Suprapubic skin (tissue), 4 donors: ENCODE measurements at regions not wholly inside any gene's neighbourhood (a gene's known extent, or its start where the extent isn't known, plus 50 kb on each side); places are given as distances from the start of the nearest gene placed in this dataset.
A peak's percentile ranks its signal among the peaks of the same experiment; 100 is the strongest.

Experiments used
- DNase-seq, 2 donors: peaks; one replicate each; pipeline ENCODE4 v3.0.0-alpha.2; 2019; ENCODE audit warnings: low spot score in 2 of 2
- H3K27ac ChIP-seq: fragments of 200-600 bp; sonication (generic); one replicate; pipeline ENCODE4 v1.5.1; 2019
- H3K27me3 ChIP-seq: fragments of 200-600 bp; sonication (generic); one replicate; pipeline ENCODE4 v1.5.1; 2019
- H3K36me3 ChIP-seq: fragments of 200-600 bp; sonication (generic); one replicate; pipeline ENCODE4 v1.5.1; 2019
- H3K4me1 ChIP-seq: fragments of 200-600 bp; sonication (generic); one replicate; pipeline ENCODE4 v1.5.1; 2019
- H3K4me3 ChIP-seq: fragments of 200-600 bp; sonication (generic); one replicate; pipeline ENCODE4 v1.5.1; 2019; ENCODE audit warnings: mild to moderate bottlenecking
- H3K9me3 ChIP-seq: fragments of 200-600 bp; sonication (generic); one replicate; pipeline ENCODE4 v1.5.1; 2019
- EP300 ChIP-seq: sonication (generic); formaldehyde crosslinking; IDR thresholded peaks from one replicate; pipeline ENCODE4 v1.6.1; 2017; ENCODE audit warnings: antibody characterized with exemption
- POLR2A ChIP-seq, 2 donors: fragments of 450-650 bp; IDR thresholded peaks; one replicate each; pipeline ENCODE4 v1.6.1; 2017; ENCODE audit warnings: antibody characterized with exemption in 2 of 2, mild to moderate bottlenecking in 2 of 2, moderate library complexity in 2 of 2
- POLR2AphosphoS5 ChIP-seq, 3 donors: sonication (generic); formaldehyde crosslinking; IDR thresholded peaks; one replicate each; pipeline ENCODE4 v1.6.1; 2017; ENCODE audit warnings: antibody characterized with exemption in 3 of 3
- WGBS: methylation state at CpG from one replicate; pipeline ENCODE4 v1.1.5; 2018; 5-methylcytosine and 5-hydroxymethylcytosine counted together
- TF ChIP-seq, protein P1 (sequence below), 2 donors: fragments of 200-600 bp in 1 of 2; fragments of 450-650 bp in 1 of 2; sonication (generic) in 1 of 2; IDR thresholded peaks; one replicate each; pipeline ENCODE4 v1.5.1; 2016 to 2019; ENCODE audit warnings: antibody characterized with exemption in 2 of 2, mild to moderate bottlenecking in 1 of 2, moderate library complexity in 1 of 2

DNA sequence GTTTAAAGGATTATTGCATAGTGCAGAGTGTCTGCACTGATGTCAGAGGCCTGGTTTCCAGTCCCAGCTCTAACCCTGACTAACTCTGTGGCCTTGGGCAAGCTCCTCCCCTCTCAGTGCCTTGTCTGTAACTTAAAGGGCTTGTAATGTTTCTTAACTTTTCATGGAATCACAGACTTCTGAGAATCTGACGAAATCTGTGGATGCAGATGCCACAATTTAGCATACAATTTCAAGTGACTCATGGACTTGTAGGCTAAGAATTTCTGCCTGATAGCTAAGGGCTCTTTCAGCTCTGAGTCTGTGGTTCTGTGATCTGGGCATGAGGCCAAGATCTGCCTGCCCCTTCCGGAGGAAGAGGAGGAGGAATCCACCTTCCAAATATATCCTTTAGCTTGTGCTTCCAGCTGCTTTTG lies 236.9 kb downstream of the AR start:
- peak; percentile 74 to 82 for DNase-seq
- WGBS: 8% methylated on average over 2 of the region's 2 CpGs
- H3K4me1 ChIP-seq: peaks cover 13% of the 10 kb centered on the region
- no peak overlapping the region for H3K4me3 ChIP-seq
- no peaks in the 10 kb centered on the region for H3K27me3 ChIP-seq
- H3K9me3 ChIP-seq: no peaks in the 10 kb centered on the region
- no peaks in the 10 kb centered on the region for H3K36me3 ChIP-seq
- no peak for TF ChIP-seq EP300
- TF ChIP-seq POLR2A (IDR thresholded peaks at IDR 0.05): no peak
- TF ChIP-seq, protein P1, sequence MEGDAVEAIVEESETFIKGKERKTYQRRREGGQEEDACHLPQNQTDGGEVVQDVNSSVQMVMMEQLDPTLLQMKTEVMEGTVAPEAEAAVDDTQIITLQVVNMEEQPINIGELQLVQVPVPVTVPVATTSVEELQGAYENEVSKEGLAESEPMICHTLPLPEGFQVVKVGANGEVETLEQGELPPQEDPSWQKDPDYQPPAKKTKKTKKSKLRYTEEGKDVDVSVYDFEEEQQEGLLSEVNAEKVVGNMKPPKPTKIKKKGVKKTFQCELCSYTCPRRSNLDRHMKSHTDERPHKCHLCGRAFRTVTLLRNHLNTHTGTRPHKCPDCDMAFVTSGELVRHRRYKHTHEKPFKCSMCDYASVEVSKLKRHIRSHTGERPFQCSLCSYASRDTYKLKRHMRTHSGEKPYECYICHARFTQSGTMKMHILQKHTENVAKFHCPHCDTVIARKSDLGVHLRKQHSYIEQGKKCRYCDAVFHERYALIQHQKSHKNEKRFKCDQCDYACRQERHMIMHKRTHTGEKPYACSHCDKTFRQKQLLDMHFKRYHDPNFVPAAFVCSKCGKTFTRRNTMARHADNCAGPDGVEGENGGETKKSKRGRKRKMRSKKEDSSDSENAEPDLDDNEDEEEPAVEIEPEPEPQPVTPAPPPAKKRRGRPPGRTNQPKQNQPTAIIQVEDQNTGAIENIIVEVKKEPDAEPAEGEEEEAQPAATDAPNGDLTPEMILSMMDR (IDR thresholded peaks at IDR 0.05): no peak
- TF ChIP-seq POLR2AphosphoS5 (IDR thresholded peaks at IDR 0.05): no peak
- peak overlapping the region; percentile 59 for H3K27ac ChIP-seq

DNA sequence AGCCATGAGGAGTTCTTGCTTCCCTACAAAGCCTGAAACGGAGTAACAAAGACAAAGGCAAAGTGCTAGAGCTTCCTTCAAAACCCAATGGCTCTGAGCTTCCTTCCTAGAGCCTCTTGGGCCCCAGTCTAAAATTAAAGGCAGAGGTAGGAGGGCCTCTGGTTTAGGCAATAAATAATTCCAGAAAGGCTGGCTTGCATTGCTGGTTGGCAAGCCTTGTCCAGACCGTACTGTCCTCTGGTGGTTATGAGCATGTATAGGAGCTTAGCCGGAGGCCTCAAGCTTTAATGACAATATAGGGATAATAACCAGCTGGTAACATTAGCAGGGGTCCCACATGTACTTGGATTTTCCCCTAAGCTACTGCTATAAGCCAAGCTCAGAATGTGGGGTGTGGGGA lies 237.3 kb downstream of the AR start:
- TF ChIP-seq POLR2A (IDR thresholded peaks at IDR 0.05) (no peak), POLR2AphosphoS5 (IDR thresholded peaks at IDR 0.05) (no peak), EP300 (no peak)
- TF ChIP-seq, protein P1 (IDR thresholded peaks at IDR 0.05): peak in 1 of 2 donors; percentile 8
- H3K27ac ChIP-seq: no peak overlapping the region
- 43% methylated on average over 3 of the region's 3 CpGs for WGBS

DNA sequence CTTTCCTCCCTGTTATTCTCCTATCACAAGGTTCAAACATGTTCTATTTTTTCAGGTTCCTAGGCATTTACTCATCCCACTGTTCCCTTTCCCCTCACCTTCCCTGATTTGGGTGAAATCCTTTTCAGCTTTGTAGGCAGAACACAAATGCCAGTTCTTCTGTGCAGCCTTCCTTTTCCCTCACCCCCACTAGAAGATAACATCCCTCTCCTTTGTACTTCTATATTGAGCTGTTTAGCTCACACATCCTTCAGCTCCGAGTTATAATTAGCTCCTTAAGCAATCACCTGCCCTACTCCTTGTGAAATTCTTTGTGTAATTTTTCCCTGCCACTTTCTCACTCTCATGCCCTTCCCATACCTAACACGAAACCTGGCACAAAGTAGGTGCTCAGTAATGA lies 240.9 kb downstream of the AR start:
- no peaks in the 10 kb centered on the region for H3K9me3 ChIP-seq
- no peak overlapping the region for H3K27ac ChIP-seq
- no peak overlapping the region for H3K4me3 ChIP-seq
- peaks cover 13% of the 10 kb centered on the region for H3K4me1 ChIP-seq
- H3K27me3 ChIP-seq: no peaks in the 10 kb centered on the region
- DNase-seq: no peak
- H3K36me3 ChIP-seq: no peaks in the 10 kb centered on the region
- 47% methylated on average over 2 of the region's 2 CpGs for WGBS
- no peak for TF ChIP-seq POLR2AphosphoS5 (IDR thresholded peaks at IDR 0.05)

More for the DNA sequence above, 237.3 kb downstream of the AR start:
- H3K9me3 ChIP-seq: no peaks in the 10 kb centered on the region
- no peak overlapping the region for H3K4me3 ChIP-seq
- peaks cover 13% of the 10 kb centered on the region for H3K4me1 ChIP-seq
- DNase-seq: no peak
- no peaks in the 10 kb centered on the region for H3K36me3 ChIP-seq
- H3K27me3 ChIP-seq: no peaks in the 10 kb centered on the region

DNA sequence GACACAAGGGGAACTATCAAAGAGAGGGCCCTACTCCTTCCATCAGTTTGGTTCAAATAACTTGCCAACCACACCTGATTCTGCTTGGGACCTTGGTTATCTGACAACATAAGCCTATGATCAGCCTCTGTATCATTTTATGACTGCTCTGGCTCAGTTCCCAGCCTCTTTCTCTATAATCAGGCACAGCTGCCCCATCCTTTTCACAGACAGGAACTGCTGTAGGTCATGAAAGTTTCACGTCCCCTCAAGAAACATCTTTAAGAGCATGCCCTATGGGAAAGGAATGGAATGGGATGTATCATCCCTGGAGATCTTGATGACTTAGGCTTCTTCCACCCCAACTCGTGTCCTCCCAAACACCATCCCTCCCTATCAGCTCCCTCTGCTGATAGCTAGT lies 243.4 kb downstream of the AR start:
- no peaks in the 10 kb centered on the region for H3K36me3 ChIP-seq
- no peaks in the 10 kb centered on the region for H3K9me3 ChIP-seq
- H3K27me3 ChIP-seq: no peaks in the 10 kb centered on the region
- no peak for DNase-seq
- H3K4me3 ChIP-seq: no peak overlapping the region
- WGBS: 29% methylated on average over 2 of the region's 2 CpGs
- TF ChIP-seq POLR2A (IDR thresholded peaks at IDR 0.05) (no peak), EP300 (no peak), POLR2AphosphoS5 (IDR thresholded peaks at IDR 0.05) (no peak)
- TF ChIP-seq, protein P1 (IDR thresholded peaks at IDR 0.05): no peak
- H3K27ac ChIP-seq: no peak overlapping the region
- no peaks in the 10 kb centered on the region for H3K4me1 ChIP-seq

DNA sequence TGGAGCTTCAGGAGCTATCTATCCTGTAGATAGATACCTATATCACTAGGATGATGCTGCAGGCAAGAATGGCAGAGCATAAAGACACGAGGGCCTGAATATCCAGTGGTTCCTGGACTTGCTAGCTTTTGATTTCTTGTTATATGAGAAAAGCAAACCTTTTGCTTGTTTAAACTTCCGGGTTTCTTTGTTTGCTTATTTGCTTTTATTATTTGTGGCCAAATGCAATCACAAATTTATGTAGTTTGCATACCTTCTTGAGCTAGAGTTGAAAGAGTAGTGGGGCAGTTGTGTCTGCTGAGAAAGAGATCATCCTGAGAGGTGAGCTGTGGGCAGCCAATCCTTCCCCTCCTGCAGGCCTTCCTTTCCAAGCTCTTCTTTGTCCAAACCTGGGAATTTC lies 245.7 kb downstream of the AR start:
- DNase-seq: no peak
- Histone ChIP-seq H3K36me3 (no peaks in the 10 kb centered on the region), H3K4me3 (no peak overlapping the region), H3K4me1 (no peaks in the 10 kb centered on the region), H3K27ac (no peak overlapping the region), H3K27me3 (no peaks in the 10 kb centered on the region), H3K9me3 (no peaks in the 10 kb centered on the region)
- no peak for TF ChIP-seq EP300
- WGBS: 57% methylated on average over 2 of the region's 2 CpGs
